ENCODE measurements at regions not wholly inside any gene's neighbourhood (a gene's known extent, or its start where the extent isn't known, plus 50 kb on each side); places are given as distances from the start of the nearest gene placed in this dataset.

DNA sequence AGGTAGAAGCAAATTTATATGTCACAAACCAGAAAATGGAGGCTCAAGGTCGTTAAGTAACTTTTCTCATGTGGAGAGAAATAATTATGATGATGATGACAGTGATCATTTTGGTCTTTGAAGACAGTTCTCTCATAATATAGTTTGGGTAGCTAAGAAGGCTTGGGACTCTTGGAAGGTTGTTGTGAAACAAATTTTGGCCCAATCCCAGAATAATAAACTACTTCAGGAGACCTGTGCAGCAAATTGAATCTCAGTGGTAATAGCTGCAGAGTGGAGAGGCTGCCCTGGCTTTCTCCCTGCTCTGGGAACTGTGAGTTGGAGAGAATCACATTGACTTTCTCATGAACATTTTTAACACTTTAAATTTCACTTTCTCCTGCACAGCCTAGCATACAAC is 217.2 kb upstream of the BOD1L1 start:
- no peak overlapping the region for H3K4me3 ChIP-seq (ENCODE audit: low read depth, low read length)
- TF ChIP-seq, protein P1, sequence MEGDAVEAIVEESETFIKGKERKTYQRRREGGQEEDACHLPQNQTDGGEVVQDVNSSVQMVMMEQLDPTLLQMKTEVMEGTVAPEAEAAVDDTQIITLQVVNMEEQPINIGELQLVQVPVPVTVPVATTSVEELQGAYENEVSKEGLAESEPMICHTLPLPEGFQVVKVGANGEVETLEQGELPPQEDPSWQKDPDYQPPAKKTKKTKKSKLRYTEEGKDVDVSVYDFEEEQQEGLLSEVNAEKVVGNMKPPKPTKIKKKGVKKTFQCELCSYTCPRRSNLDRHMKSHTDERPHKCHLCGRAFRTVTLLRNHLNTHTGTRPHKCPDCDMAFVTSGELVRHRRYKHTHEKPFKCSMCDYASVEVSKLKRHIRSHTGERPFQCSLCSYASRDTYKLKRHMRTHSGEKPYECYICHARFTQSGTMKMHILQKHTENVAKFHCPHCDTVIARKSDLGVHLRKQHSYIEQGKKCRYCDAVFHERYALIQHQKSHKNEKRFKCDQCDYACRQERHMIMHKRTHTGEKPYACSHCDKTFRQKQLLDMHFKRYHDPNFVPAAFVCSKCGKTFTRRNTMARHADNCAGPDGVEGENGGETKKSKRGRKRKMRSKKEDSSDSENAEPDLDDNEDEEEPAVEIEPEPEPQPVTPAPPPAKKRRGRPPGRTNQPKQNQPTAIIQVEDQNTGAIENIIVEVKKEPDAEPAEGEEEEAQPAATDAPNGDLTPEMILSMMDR (IDR thresholded peaks at IDR 0.05; ENCODE audit: insufficient read depth, low read depth, low read length, missing control alignments), result no peak
- DNase-seq (ENCODE audit: low read depth), result no peak

- TF ChIP-seq, protein P1 (IDR thresholded peaks at IDR 0.05; ENCODE audit: insufficient read depth, low read depth, low read length, missing control alignments), result no peak
- no peak overlapping the region for H3K4me3 ChIP-seq (ENCODE audit: low read depth, low read length)
These were observed 222.3 kb upstream of the BOD1L1 start for GRCh38 chr4:13849778-13850177.

GRCh38 chr4:13851085-13851940 is 223.8 kb upstream of the BOD1L1 start:
- no peak overlapping the region for H3K4me3 ChIP-seq (ENCODE audit: low read depth, low read length)
- no peak for DNase-seq (ENCODE audit: low read depth)
- TF ChIP-seq, protein P1 (IDR thresholded peaks at IDR 0.05; ENCODE audit: insufficient read depth, low read depth, low read length, missing control alignments), result no peak

More at GRCh38 chr4:13849778-13850177, 222.3 kb upstream of the BOD1L1 start:
- DNase-seq (ENCODE audit: low read depth), result no peak

DNA sequence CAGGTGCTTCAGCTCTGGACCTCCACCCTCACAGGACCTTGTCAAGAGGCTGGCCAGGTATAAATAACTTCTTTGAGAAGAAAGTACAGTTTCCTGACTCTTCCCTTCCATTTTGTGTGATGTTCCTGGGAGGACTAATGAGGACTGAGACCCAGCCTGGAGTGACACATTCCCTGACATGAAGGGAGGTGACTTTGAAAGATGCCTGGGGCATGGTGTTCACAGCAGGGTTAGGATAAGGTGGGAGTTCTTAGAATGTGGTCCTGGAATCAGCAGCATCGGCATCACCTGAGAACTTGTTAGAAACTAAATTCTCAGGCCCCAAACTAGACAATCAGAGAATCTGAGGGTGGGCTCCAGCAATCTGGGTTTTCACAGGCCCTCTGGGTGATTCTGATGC is 224.9 kb upstream of the BOD1L1 start:
- no peak overlapping the region for H3K4me3 ChIP-seq (ENCODE audit: low read depth, low read length)
- TF ChIP-seq, protein P1 (IDR thresholded peaks at IDR 0.05; ENCODE audit: insufficient read depth, low read depth, low read length, missing control alignments), result no peak
- DNase-seq (ENCODE audit: low read depth), result no peak

DNA sequence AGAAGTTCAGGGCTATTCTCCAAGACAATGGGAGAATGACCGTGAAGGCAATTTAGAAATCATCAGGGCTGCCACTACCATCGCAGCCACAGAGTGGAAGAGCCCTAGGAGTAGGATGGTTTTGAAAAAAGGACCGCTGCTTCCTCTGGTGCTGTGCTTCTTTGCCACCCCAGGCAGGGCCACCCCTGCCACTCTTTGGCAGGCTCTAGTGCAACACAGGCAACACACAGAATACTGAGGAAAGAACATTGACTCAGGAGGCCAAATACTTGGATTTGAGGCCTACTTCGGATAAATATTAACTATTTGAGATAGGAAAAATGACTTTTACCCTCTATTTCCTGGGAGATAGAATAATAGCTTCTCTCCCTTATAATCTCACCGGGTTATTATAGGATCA is 228.9 kb upstream of the BOD1L1 start:
- no peak for DNase-seq (ENCODE audit: low read depth)

GRCh38 chr4:13857397-13857796 is 229.9 kb upstream of the BOD1L1 start:
- TF ChIP-seq, protein P1 (IDR thresholded peaks at IDR 0.05; ENCODE audit: insufficient read depth, low read depth, low read length, missing control alignments), result no peak
- no peak overlapping the region for H3K4me3 ChIP-seq (ENCODE audit: low read depth, low read length)

More for the DNA sequence above, 228.9 kb upstream of the BOD1L1 start:
- no peak overlapping the region for H3K4me3 ChIP-seq (ENCODE audit: low read depth, low read length)
- TF ChIP-seq, protein P1 (IDR thresholded peaks at IDR 0.05; ENCODE audit: insufficient read depth, low read depth, low read length, missing control alignments), result no peak

More at GRCh38 chr4:13857397-13857796, 229.9 kb upstream of the BOD1L1 start:
- no peak for DNase-seq (ENCODE audit: low read depth)

Measured in GM12865 (cell line).